H1 (cell line): ENCODE measurements at regions not wholly inside any gene's neighbourhood (a gene's known extent, or its start where the extent isn't known, plus 50 kb on each side); places are given as distances from the start of the nearest gene placed in this dataset.

Experiments used
- BRCA1 ChIP-seq: IDR thresholded peaks from 2 replicates; pipeline ENCODE4 v1.6.1; 2012; ENCODE audit warnings: low read depth, low read length, improper control_type of control experiment
- CTBP2 ChIP-seq: IDR thresholded peaks from 2 replicates; pipeline ENCODE4 v1.7.0; 2011; ENCODE audit warnings: borderline replicate concordance, mild to moderate bottlenecking, moderate library complexity, mixed read lengths, low read length; ENCODE audit not compliant: insufficient read depth, insufficient read length
- KDM1A ChIP-seq: fragments of 200-600, 300-600 bp; sonication (generic); IDR thresholded peaks from 2 replicates; pipeline ENCODE4 v1.7.1; 2016; ENCODE audit warnings: mild to moderate bottlenecking, low read length, borderline replicate concordance
- RBBP5 ChIP-seq: IDR thresholded peaks from 2 replicates; pipeline ENCODE4 v1.7.1; 2012; ENCODE audit warnings: low read depth, mild to moderate bottlenecking, inconsistent platforms, low read length, moderate library complexity, borderline replicate concordance
- TEAD4 ChIP-seq: IDR thresholded peaks from 2 replicates; pipeline ENCODE4 v1.6.1; 2012; ENCODE audit warnings: low read depth, low read length, inconsistent platforms, mixed read lengths
- TF ChIP-seq, protein P1 (sequence below): fragments of 300-600 bp; sonication (generic); IDR thresholded peaks from 2 replicates; pipeline ENCODE4 v1.7.1; 2012; ENCODE audit warnings: low read length, moderate library complexity, mild to moderate bottlenecking, inconsistent platforms; ENCODE audit not compliant: insufficient replicate concordance

DNA sequence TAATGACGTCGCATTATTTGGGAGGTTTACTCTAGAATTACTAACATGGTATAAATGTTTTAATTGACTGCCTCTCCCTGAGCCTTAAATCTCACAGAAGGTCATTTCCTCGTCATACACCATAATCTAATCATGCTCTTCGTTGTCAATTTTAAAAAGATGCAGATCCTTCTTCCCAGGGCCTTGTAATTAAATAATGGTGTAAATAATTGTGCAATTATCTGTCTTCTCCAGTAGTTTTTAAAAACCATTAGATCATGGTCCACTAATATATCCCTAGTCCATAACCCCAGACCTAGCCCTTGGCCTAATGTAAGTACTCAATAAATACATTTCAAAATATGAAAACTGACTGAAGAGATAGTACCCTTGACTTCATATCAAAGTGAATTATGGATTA, 181.5 kb upstream of the GNAI1 start (continued):
- TF ChIP-seq TEAD4, result no peak
- TF ChIP-seq KDM1A, result no peak
- TF ChIP-seq RBBP5, result no peak
- no peak for TF ChIP-seq BRCA1
- no peak for TF ChIP-seq CTBP2
- TF ChIP-seq, protein P1, sequence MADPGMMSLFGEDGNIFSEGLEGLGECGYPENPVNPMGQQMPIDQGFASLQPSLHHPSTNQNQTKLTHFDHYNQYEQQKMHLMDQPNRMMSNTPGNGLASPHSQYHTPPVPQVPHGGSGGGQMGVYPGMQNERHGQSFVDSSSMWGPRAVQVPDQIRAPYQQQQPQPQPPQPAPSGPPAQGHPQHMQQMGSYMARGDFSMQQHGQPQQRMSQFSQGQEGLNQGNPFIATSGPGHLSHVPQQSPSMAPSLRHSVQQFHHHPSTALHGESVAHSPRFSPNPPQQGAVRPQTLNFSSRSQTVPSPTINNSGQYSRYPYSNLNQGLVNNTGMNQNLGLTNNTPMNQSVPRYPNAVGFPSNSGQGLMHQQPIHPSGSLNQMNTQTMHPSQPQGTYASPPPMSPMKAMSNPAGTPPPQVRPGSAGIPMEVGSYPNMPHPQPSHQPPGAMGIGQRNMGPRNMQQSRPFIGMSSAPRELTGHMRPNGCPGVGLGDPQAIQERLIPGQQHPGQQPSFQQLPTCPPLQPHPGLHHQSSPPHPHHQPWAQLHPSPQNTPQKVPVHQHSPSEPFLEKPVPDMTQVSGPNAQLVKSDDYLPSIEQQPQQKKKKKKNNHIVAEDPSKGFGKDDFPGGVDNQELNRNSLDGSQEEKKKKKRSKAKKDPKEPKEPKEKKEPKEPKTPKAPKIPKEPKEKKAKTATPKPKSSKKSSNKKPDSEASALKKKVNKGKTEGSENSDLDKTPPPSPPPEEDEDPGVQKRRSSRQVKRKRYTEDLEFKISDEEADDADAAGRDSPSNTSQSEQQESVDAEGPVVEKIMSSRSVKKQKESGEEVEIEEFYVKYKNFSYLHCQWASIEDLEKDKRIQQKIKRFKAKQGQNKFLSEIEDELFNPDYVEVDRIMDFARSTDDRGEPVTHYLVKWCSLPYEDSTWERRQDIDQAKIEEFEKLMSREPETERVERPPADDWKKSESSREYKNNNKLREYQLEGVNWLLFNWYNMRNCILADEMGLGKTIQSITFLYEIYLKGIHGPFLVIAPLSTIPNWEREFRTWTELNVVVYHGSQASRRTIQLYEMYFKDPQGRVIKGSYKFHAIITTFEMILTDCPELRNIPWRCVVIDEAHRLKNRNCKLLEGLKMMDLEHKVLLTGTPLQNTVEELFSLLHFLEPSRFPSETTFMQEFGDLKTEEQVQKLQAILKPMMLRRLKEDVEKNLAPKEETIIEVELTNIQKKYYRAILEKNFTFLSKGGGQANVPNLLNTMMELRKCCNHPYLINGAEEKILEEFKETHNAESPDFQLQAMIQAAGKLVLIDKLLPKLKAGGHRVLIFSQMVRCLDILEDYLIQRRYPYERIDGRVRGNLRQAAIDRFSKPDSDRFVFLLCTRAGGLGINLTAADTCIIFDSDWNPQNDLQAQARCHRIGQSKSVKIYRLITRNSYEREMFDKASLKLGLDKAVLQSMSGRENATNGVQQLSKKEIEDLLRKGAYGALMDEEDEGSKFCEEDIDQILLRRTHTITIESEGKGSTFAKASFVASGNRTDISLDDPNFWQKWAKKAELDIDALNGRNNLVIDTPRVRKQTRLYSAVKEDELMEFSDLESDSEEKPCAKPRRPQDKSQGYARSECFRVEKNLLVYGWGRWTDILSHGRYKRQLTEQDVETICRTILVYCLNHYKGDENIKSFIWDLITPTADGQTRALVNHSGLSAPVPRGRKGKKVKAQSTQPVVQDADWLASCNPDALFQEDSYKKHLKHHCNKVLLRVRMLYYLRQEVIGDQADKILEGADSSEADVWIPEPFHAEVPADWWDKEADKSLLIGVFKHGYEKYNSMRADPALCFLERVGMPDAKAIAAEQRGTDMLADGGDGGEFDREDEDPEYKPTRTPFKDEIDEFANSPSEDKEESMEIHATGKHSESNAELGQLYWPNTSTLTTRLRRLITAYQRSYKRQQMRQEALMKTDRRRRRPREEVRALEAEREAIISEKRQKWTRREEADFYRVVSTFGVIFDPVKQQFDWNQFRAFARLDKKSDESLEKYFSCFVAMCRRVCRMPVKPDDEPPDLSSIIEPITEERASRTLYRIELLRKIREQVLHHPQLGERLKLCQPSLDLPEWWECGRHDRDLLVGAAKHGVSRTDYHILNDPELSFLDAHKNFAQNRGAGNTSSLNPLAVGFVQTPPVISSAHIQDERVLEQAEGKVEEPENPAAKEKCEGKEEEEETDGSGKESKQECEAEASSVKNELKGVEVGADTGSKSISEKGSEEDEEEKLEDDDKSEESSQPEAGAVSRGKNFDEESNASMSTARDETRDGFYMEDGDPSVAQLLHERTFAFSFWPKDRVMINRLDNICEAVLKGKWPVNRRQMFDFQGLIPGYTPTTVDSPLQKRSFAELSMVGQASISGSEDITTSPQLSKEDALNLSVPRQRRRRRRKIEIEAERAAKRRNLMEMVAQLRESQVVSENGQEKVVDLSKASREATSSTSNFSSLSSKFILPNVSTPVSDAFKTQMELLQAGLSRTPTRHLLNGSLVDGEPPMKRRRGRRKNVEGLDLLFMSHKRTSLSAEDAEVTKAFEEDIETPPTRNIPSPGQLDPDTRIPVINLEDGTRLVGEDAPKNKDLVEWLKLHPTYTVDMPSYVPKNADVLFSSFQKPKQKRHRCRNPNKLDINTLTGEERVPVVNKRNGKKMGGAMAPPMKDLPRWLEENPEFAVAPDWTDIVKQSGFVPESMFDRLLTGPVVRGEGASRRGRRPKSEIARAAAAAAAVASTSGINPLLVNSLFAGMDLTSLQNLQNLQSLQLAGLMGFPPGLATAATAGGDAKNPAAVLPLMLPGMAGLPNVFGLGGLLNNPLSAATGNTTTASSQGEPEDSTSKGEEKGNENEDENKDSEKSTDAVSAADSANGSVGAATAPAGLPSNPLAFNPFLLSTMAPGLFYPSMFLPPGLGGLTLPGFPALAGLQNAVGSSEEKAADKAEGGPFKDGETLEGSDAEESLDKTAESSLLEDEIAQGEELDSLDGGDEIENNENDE, result no peak
